T-helper 1 cell treated with Interleukin-12 subunit alpha and Interleukin-12 subunit beta and Interleukin-4 antibody, amounts not matched to agents 30 ng/mL and 1 ng/mL, for 36 hours (primary cell): ENCODE measurements at regions not wholly inside any gene's neighbourhood (a gene's known extent, or its start where the extent isn't known, plus 50 kb on each side); places are given as distances from the start of the nearest gene placed in this dataset.

ENCODE experiments used
- intact Hi-C: fragments of 100-400 bp; cut with micrococcal nuclease; formaldehyde crosslinking; loops from one replicate; pipeline ENCODE4 v1.15.1; 2024

- intact Hi-C loops = no loop called here
These were observed 80.0 kb downstream of the CENPW start for GRCh38 chr6:126419901-126420300.

GRCh38 chr6:126422912-126423311 lies 83.0 kb downstream of the CENPW start:
- intact Hi-C loops = loop anchor here (1.0 kb wide), 1 partner anchor 427 kb away; no protein-coding TSS in a partner anchor

- intact Hi-C loops = no loop called here
These were observed 87.8 kb downstream of the CENPW start for GRCh38 chr6:126427713-126428112.

- intact Hi-C loops = no loop called here
These were observed 90.0 kb downstream of the CENPW start for GRCh38 chr6:126429866-126430265.

- intact Hi-C loops = no loop called here
These were observed 92.6 kb downstream of the CENPW start for GRCh38 chr6:126432564-126432963.

GRCh38 chr6:126433927-126434326 lies 94.0 kb downstream of the CENPW start:
- intact Hi-C loops = no loop called here

GRCh38 chr6:126437205-126437604 lies 97.3 kb downstream of the CENPW start:
- intact Hi-C loops = no loop called here

GRCh38 chr6:126439040-126439439 lies 99.1 kb downstream of the CENPW start:
- intact Hi-C loops = no loop called here

- intact Hi-C loops = no loop called here
These were observed 101.0 kb downstream of the CENPW start for GRCh38 chr6:126440923-126441322.

- intact Hi-C loops = no loop called here
These were observed 104.9 kb downstream of the CENPW start for GRCh38 chr6:126444659-126445273.

- intact Hi-C loops = no loop called here
These were observed 106.3 kb downstream of the CENPW start for GRCh38 chr6:126446248-126446647.

GRCh38 chr6:126447367-126447766 lies 107.5 kb downstream of the CENPW start:
- intact Hi-C loops = no loop called here

- intact Hi-C loops = no loop called here
These were observed 121.1 kb downstream of the CENPW start for GRCh38 chr6:126461045-126461444.

- intact Hi-C loops = no loop called here
These were observed 124.3 kb downstream of the CENPW start for GRCh38 chr6:126464245-126464644.

GRCh38 chr6:126475449-126475848 lies 135.5 kb downstream of the CENPW start:
- intact Hi-C loops = no loop called here

GRCh38 chr6:126477678-126478077 lies 137.8 kb downstream of the CENPW start:
- intact Hi-C loops = no loop called here

- intact Hi-C loops = no loop called here
These were observed 140.4 kb downstream of the CENPW start for GRCh38 chr6:126480268-126480667.

- intact Hi-C loops = no loop called here
These were observed 141.4 kb downstream of the CENPW start for GRCh38 chr6:126481319-126481718.

GRCh38 chr6:126504792-126505191 lies 164.9 kb downstream of the CENPW start:
- intact Hi-C loops = no loop called here

- intact Hi-C loops = no loop called here
These were observed 173.3 kb downstream of the CENPW start for GRCh38 chr6:126513198-126513597.

GRCh38 chr6:126516411-126516810 lies 176.5 kb downstream of the CENPW start:
- intact Hi-C loops = no loop called here

GRCh38 chr6:126524811-126525326 lies 185.0 kb downstream of the CENPW start:
- intact Hi-C loops = no loop called here

- intact Hi-C loops = no loop called here
These were observed 186.6 kb downstream of the CENPW start for GRCh38 chr6:126526547-126526946.
